IMR-90 (cell line): ENCODE measurements at regions not wholly inside any gene's neighbourhood (a gene's known extent, or its start where the extent isn't known, plus 50 kb on each side); places are given as distances from the start of the nearest gene placed in this dataset.
A peak's percentile ranks its signal among the peaks of the same experiment; 100 is the strongest.

Experiments used
- ATAC-seq: fragments of 200-7000 bp; cut with Tn5 transposase; 2 replicates; pipeline ENCODE4 v1.9.1; 2020; ENCODE audit warnings: low read depth, mild to moderate bottlenecking, moderate library complexity
- BruUV-seq: library from RNA; stranded (reverse); fragments of 400-500 nt; replicated peaks from 2 replicates; lab custom pipeline; 2021; lab: Mats Ljungman, UMichigan
- CTCF ChIA-PET: fragments of 300-600 bp; formaldehyde crosslinking; extraction: SDS; loops from one replicate; lab custom pipeline; 2021; ENCODE audit warnings: antibody characterized with exemption; lab: Yijun Ruan, JAX
- POLR2A ChIA-PET: fragments of 300-600 bp; sonication (Branson Sonifier 250); formaldehyde crosslinking; loops from one replicate; lab custom pipeline; 2022; ENCODE audit warnings: antibody characterized with exemption; ENCODE audit not compliant: unreplicated experiment; lab: Charles Lee
- DNase-seq: peaks from one replicate; pipeline ENCODE4 v3.0.0; 2013
- H2AFZ ChIP-seq: replicated peaks from 2 replicates; pipeline ENCODE3; 2013; ENCODE audit warnings: low read length, mild to moderate bottlenecking; ENCODE audit not compliant: poor library complexity
- H2AK5ac ChIP-seq: 2 replicates; pipeline ENCODE4 v1.6.1; 2013; ENCODE audit warnings: low read depth, low read length, inconsistent platforms
- H2AK9ac ChIP-seq: replicated peaks from 2 replicates; pipeline ENCODE3; 2013; ENCODE audit warnings: mild to moderate bottlenecking, low read depth, low read length, moderate library complexity; ENCODE audit not compliant: poor library complexity
- H2BK120ac ChIP-seq: 2 replicates; pipeline ENCODE4 v1.6.1; 2013; ENCODE audit warnings: low read depth, low read length, inconsistent platforms
- H2BK15ac ChIP-seq: 3 replicates; pipeline ENCODE4 v1.6.1; 2013; ENCODE audit warnings: low read depth, low read length, inconsistent platforms
- H2BK20ac ChIP-seq: 2 replicates; pipeline ENCODE4 v1.6.1; 2013; ENCODE audit warnings: low read depth, mild to moderate bottlenecking, inconsistent platforms, low read length, moderate library complexity
- H2BK5ac ChIP-seq: 2 replicates; pipeline ENCODE4 v1.6.1; 2013; ENCODE audit warnings: mild to moderate bottlenecking, low read depth, low read length, inconsistent platforms; ENCODE audit not compliant: poor library complexity, severe bottlenecking
- H3K14ac ChIP-seq: replicated peaks from 2 replicates; pipeline ENCODE4 v1.6.1; 2013; ENCODE audit warnings: low read depth, low read length, inconsistent platforms
- H3K18ac ChIP-seq: 2 replicates; pipeline ENCODE4 v1.6.1; 2013; ENCODE audit warnings: low read depth, low read length, control low read depth
- H3K23ac ChIP-seq: 2 replicates; pipeline ENCODE4 v1.6.1; 2013; ENCODE audit warnings: low read depth, low read length, inconsistent platforms
- H3K27ac ChIP-seq: 2 replicates; pipeline ENCODE4 v1.5.1; 2013; ENCODE audit warnings: mild to moderate bottlenecking, control low read depth, low read length; ENCODE audit not compliant: insufficient read depth
- H3K27me3 ChIP-seq: 2 replicates; pipeline ENCODE4 v1.6.1; 2013; ENCODE audit warnings: low read length; ENCODE audit not compliant: control insufficient read depth, insufficient read depth
- H3K36me3 ChIP-seq: 2 replicates; pipeline ENCODE4 v1.6.1; 2013; ENCODE audit warnings: low read length, mixed read lengths; ENCODE audit not compliant: control insufficient read depth, insufficient read depth
- H3K4ac ChIP-seq: 2 replicates; pipeline ENCODE4 v1.6.1; 2013; ENCODE audit warnings: low read depth, low read length, inconsistent platforms
- H3K4me1 ChIP-seq: 2 replicates; pipeline ENCODE4 v1.6.1; 2013; ENCODE audit warnings: low read length, mixed read lengths; ENCODE audit not compliant: control insufficient read depth, insufficient read depth
- H3K4me2 ChIP-seq: 2 replicates; pipeline ENCODE4 v1.6.1; 2013; ENCODE audit warnings: low read depth, mild to moderate bottlenecking, control low read depth, low read length, moderate library complexity
- H3K4me3 ChIP-seq: 2 replicates; pipeline ENCODE4 v1.5.1; 2013; ENCODE audit warnings: low read depth, mild to moderate bottlenecking, control low read depth, low read length, moderate library complexity; ENCODE audit not compliant: insufficient read depth
- H3K56ac ChIP-seq: 2 replicates; pipeline ENCODE4 v1.6.1; 2013; ENCODE audit warnings: low read length, inconsistent platforms; ENCODE audit not compliant: insufficient read depth; ENCODE audit errors: extremely low read depth
- H3K79me1 ChIP-seq, 2 experiments: 2 replicates each; pipeline ENCODE4 v1.6.1; 2013; ENCODE audit warnings: low read length in 2 of 2, inconsistent platforms in 1 of 2, low read depth in 1 of 2
- H3K9ac ChIP-seq: 2 replicates; pipeline ENCODE4 v1.6.1; 2013; ENCODE audit warnings: low read depth, low read length, control low read depth
- H3K9me1 ChIP-seq: 2 replicates; pipeline ENCODE4 v1.6.1; 2013; ENCODE audit warnings: low read length, inconsistent platforms; ENCODE audit not compliant: insufficient read depth
- H3K9me3 ChIP-seq: 2 replicates; pipeline ENCODE4 v1.6.1; 2013; ENCODE audit warnings: low read length; ENCODE audit not compliant: control insufficient read depth, insufficient read depth
- H4K20me1 ChIP-seq: 2 replicates; pipeline ENCODE4 v1.6.1; 2013; ENCODE audit warnings: low read length, inconsistent platforms; ENCODE audit not compliant: insufficient read depth
- H4K5ac ChIP-seq: 2 replicates; pipeline ENCODE4 v1.6.1; 2013; ENCODE audit warnings: mild to moderate bottlenecking, low read depth, low read length, control low read depth
- H4K8ac ChIP-seq, 2 experiments: 2 replicates each; pipeline ENCODE4 v1.6.1; 2013; ENCODE audit warnings: low read depth in 2 of 2, low read length in 2 of 2, control low read depth in 1 of 2, inconsistent platforms in 1 of 2
- H4K91ac ChIP-seq: 2 replicates; pipeline ENCODE4 v1.6.1; 2013; ENCODE audit warnings: low read depth, low read length, inconsistent platforms; ENCODE audit not compliant: insufficient read depth
- CHD1 ChIP-seq: IDR thresholded peaks from 2 replicates; pipeline ENCODE4 v1.6.1; 2012; ENCODE audit warnings: low read depth, low read length, improper control_type of control experiment
- MAFK ChIP-seq: IDR thresholded peaks from 2 replicates; pipeline ENCODE4 v1.6.1; 2012; ENCODE audit warnings: low read depth, low read length, improper control_type of control experiment
- RAD21 ChIP-seq: IDR thresholded peaks from 2 replicates; pipeline ENCODE4 v1.6.1; 2012; ENCODE audit warnings: low read length, improper control_type of control experiment
- RCOR1 ChIP-seq: IDR thresholded peaks from 2 replicates; pipeline ENCODE4 v1.6.1; 2012; ENCODE audit warnings: mild to moderate bottlenecking, low read length, improper control_type of control experiment; ENCODE audit not compliant: insufficient replicate concordance
- RFX5 ChIP-seq: IDR thresholded peaks from 2 replicates; pipeline ENCODE4 v1.8.0; 2012; ENCODE audit warnings: low read depth, mild to moderate bottlenecking, low read length, moderate library complexity
- SMC3 ChIP-seq: fragments of 150-350 bp; IDR thresholded peaks from 2 replicates; pipeline ENCODE4 v1.6.1; 2016; ENCODE audit warnings: low read depth, mild to moderate bottlenecking, antibody characterized with exemption, low read length, moderate library complexity
- WGBS, 2 experiments: methylation state at CpG; one replicate each; pipeline versions ENCODE4 v1.1.5 to v1.1.7; 2013; ENCODE audit warnings: missing lambda C conversion rate in 2 of 2; ENCODE audit not compliant: insufficient read length in 1 of 2; ENCODE audit errors: extremely low coverage in 2 of 2; 5-methylcytosine and 5-hydroxymethylcytosine counted together
- dilution Hi-C: fragments of 300-500 bp; cut with HindIII; formaldehyde crosslinking; loops from one replicate; pipeline ENCODE4 v1.14.3; 2018; ENCODE audit warnings: low sequenced_read_pairs; ENCODE audit not compliant: unreplicated experiment
- in situ Hi-C: fragments of 300-500 bp; cut with MboI; formaldehyde crosslinking; loops from 3 replicates; pipeline ENCODE4 v1.14.3; 2019; ENCODE audit warnings: low sequenced_read_pairs, inconsistent platforms, mixed read lengths
- intact Hi-C: fragments of 100-400 bp; cut with micrococcal nuclease; formaldehyde crosslinking; loops from 2 replicates; pipeline ENCODE4 v1.10.0; 2022

DNA sequence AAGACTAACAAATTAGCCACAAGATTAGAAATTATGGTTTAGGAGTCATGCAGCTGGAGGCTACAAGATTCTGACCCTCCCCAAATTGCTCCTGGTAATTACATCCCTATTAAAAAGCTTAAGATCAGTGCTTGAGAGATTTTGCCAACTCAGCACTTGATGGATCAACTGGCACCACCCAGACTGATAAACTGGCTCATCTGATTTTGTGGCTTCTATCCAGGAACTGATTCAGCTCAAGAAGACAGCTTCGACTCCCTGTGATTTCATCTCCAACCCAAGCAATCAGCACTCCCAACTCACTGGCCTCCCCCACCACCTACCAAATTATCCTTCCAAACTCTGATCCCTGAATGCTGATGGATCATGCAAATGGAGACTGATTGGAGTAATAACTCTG lies 94.8 kb downstream of the TNFRSF13B start:
- intact Hi-C loops (no loop called here), in situ Hi-C loops (no loop called here), dilution Hi-C loops (no loop called here)
- no peaks in the 10 kb centered on the region for H3K4me1 ChIP-seq
- no peaks in the 10 kb centered on the region for H3K79me1 ChIP-seq
- no peak for ATAC-seq
- no peak overlapping the region for H2AK5ac ChIP-seq
- no peak overlapping the region for H2BK5ac ChIP-seq
- H2BK120ac ChIP-seq, result no peak overlapping the region
- no peak overlapping the region for H3K56ac ChIP-seq
- no peak overlapping the region for H3K23ac ChIP-seq
- no peak overlapping the region for H3K27ac ChIP-seq
- ChIA-PET POLR2A (no interaction called here), CTCF (no interaction called here)
- WGBS, 2 experiments, result no CpG with 5 or more reads among the region's 1 CpG
- no peak overlapping the region for H3K18ac ChIP-seq
- H2AK9ac ChIP-seq, result no peak overlapping the region
- no peak overlapping the region for H2AFZ ChIP-seq
- H4K91ac ChIP-seq, result no peak overlapping the region
- H3K4ac ChIP-seq, result no peak overlapping the region
- DNase-seq, result no peak
- no peak overlapping the region for H4K5ac ChIP-seq
- H2BK20ac ChIP-seq, result no peak overlapping the region
- peaks cover 2% of the 10 kb centered on the region for H3K9me3 ChIP-seq
- no peaks in the 10 kb centered on the region for H4K20me1 ChIP-seq
- no peak overlapping the region for H4K8ac ChIP-seq
- no peak overlapping the region for H3K14ac ChIP-seq
- no peak overlapping the region for H3K9ac ChIP-seq
- no peak overlapping the region for H3K4me3 ChIP-seq
- no peaks in the 10 kb centered on the region for H3K9me1 ChIP-seq
- no peak overlapping the region for H2BK15ac ChIP-seq
- H3K4me2 ChIP-seq, result no peak overlapping the region
- BruUV-seq, result no TSS peak
- H3K36me3 ChIP-seq, result no peaks in the 10 kb centered on the region
- TF ChIP-seq RAD21 (no peak), RFX5 (no peak), CHD1 (no peak), MAFK (peak; percentile 92), RCOR1 (no peak), SMC3 (no peak)
- peaks cover 13% of the 10 kb centered on the region for H3K27me3 ChIP-seq
